ENCODE measurements at regions not wholly inside any gene's neighbourhood (a gene's known extent, or its start where the extent isn't known, plus 50 kb on each side); places are given as distances from the start of the nearest gene placed in this dataset.

- TF ChIP-seq CTCF (conservative IDR thresholded peaks at IDR 0.05; ENCODE audit: low read depth, low read length) = no peak
- no peak for TF ChIP-seq EZH2 (IDR thresholded peaks at IDR 0.05; ENCODE audit: borderline replicate concordance, low read depth, low read length, poor library complexity, severe bottlenecking)
Observed at GRCh38 chr3:194972641-194973040, 287.0 kb downstream of the FAM43A start.
